ENCODE measurements at regions not wholly inside any gene's neighbourhood (a gene's known extent, or its start where the extent isn't known, plus 50 kb on each side); places are given as distances from the start of the nearest gene placed in this dataset.
A peak's percentile ranks its signal among the peaks of the same experiment; 100 is the strongest.

DNA sequence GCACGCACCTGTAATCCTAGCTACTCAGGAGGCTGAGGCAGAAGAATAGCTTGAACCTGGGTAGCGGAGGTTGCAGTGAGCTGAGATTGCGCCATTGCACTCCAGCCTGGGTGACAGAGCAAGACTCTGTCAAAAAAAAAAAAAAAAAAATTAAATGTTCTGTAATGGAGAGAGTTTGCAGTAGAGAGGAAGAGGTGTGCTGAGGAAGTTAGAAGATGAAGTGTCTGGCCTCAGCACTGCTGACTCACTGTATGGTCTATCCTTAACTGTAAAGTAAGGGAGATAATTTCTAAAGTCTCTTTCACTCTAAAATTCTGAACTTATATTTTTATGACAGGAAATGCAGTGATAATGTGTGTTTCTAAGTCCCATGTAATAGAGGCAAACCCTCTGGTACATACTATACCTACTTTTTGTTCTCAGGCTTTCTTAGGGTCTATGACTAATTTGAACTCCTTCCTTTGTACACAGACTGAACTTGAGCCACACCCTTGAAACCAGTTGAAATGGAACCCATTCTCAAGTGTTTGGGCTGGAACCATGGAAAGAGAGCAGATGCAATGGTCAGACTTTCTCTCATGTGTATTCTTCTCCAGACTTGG is 278.1 kb upstream of the FAR2 start:
- TF ChIP-seq, protein P1, sequence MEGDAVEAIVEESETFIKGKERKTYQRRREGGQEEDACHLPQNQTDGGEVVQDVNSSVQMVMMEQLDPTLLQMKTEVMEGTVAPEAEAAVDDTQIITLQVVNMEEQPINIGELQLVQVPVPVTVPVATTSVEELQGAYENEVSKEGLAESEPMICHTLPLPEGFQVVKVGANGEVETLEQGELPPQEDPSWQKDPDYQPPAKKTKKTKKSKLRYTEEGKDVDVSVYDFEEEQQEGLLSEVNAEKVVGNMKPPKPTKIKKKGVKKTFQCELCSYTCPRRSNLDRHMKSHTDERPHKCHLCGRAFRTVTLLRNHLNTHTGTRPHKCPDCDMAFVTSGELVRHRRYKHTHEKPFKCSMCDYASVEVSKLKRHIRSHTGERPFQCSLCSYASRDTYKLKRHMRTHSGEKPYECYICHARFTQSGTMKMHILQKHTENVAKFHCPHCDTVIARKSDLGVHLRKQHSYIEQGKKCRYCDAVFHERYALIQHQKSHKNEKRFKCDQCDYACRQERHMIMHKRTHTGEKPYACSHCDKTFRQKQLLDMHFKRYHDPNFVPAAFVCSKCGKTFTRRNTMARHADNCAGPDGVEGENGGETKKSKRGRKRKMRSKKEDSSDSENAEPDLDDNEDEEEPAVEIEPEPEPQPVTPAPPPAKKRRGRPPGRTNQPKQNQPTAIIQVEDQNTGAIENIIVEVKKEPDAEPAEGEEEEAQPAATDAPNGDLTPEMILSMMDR (optimal IDR thresholded peaks at IDR 0.05 in 1 of 3, IDR thresholded peaks at IDR 0.05 in 1 of 3, conservative IDR thresholded peaks at IDR 0.05 in 1 of 3; ENCODE audit: extremely low read depth in 1 of 3, insufficient read depth in 2 of 3, low read length in 3 of 3): no peak
- no peak for TF ChIP-seq EZH2 (IDR thresholded peaks at IDR 0.05; ENCODE audit: low read length)
- no peaks in the 10 kb centered on the region for H3K9me3 ChIP-seq (ENCODE audit: control insufficient read depth, low read depth, low read length)
- H3K27me3 ChIP-seq (ENCODE audit: control insufficient read depth, extremely low read depth, insufficient read depth, low read length): no peaks in the 10 kb centered on the region
- H3K27ac ChIP-seq (ENCODE audit: control insufficient read depth, insufficient read depth, low read length): peak overlapping the region; percentile 1
- peak overlapping the region; percentile 12 for H3K4me2 ChIP-seq (ENCODE audit: control insufficient read depth, extremely low read depth, insufficient read depth, low read depth, low read length)
- H2AFZ ChIP-seq (ENCODE audit: control insufficient read depth, low read length): no peak overlapping the region
- H3K9ac ChIP-seq (ENCODE audit: control insufficient read depth, extremely low read depth, insufficient read depth, low read length): no peak overlapping the region
- no peaks in the 10 kb centered on the region for H3K9me1 ChIP-seq (ENCODE audit: control insufficient read depth, extremely low read depth, insufficient read depth, low read length)
- H3K79me2 ChIP-seq (ENCODE audit: control insufficient read depth, insufficient read depth, low read length): no peaks in the 10 kb centered on the region
- H3K4me1 ChIP-seq (ENCODE audit: control insufficient read depth, extremely low read depth, insufficient read depth, low read length): peaks cover 30% of the 10 kb centered on the region
- DNase-seq (ENCODE audit: low read depth, low spot score): no peak
- H3K36me3 ChIP-seq (ENCODE audit: control insufficient read depth in 2 of 2, extremely low read depth in 1 of 2, insufficient read depth in 2 of 2, low read length in 2 of 2): no peaks in the 10 kb centered on the region
- no peak overlapping the region for H3K4me3 ChIP-seq (ENCODE audit: control insufficient read depth in 2 of 3, extremely low read depth in 1 of 3, insufficient read depth in 2 of 3, low read depth in 1 of 3, low read length in 3 of 3)
- dilution Hi-C loops (cut with MboI; ENCODE audit: extremely low pct_ligation_motif_present, low sequenced_read_pairs): no loop called here
- H4K20me1 ChIP-seq (ENCODE audit: control insufficient read depth, extremely low read depth, insufficient read depth, low read length): no peaks in the 10 kb centered on the region
- FAIRE-seq: peak; percentile 63

DNA sequence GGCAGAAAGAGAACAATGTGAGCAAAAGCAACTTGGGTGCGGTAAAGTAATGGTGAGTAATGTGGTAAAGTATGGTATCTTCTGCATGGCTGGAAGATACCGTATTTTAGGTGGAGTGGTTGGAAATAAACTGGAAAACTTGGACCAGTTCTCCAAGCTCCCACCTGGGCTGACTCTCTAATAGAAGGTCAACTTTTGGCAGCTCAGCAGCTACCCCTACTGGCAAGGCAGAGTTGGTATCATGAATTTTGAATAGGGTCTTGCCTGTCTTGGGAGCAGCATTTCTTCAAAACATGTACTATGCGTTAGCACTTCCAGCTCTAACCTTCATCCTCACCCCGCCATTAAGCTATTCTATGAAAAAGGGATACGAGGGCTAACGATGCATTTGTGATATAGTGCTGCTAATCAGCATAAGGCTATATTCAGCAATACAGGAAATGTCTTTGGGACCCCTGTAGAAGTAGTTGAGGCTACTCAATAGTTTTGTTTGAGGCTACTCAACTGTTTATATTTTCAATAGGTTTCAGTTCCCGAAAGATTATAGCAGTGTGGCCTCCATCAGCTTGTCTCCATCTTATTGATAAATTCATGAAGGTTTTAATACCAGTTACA is 276.3 kb upstream of the FAR2 start:
- Histone ChIP-seq H3K27ac (ENCODE audit: control insufficient read depth, insufficient read depth, low read length) (no peak overlapping the region), H3K79me2 (ENCODE audit: control insufficient read depth, insufficient read depth, low read length) (no peaks in the 10 kb centered on the region), H2AFZ (ENCODE audit: control insufficient read depth, low read length) (no peak overlapping the region), H3K9ac (ENCODE audit: control insufficient read depth, extremely low read depth, insufficient read depth, low read length) (no peak overlapping the region), H4K20me1 (ENCODE audit: control insufficient read depth, extremely low read depth, insufficient read depth, low read length) (no peaks in the 10 kb centered on the region), H3K9me1 (ENCODE audit: control insufficient read depth, extremely low read depth, insufficient read depth, low read length) (no peaks in the 10 kb centered on the region), H3K36me3 (ENCODE audit: control insufficient read depth in 2 of 2, extremely low read depth in 1 of 2, insufficient read depth in 2 of 2, low read length in 2 of 2) (no peaks in the 10 kb centered on the region), H3K9me3 (ENCODE audit: control insufficient read depth, low read depth, low read length) (no peaks in the 10 kb centered on the region), H3K4me2 (ENCODE audit: control insufficient read depth, extremely low read depth, insufficient read depth, low read depth, low read length) (no peak overlapping the region), H3K4me1 (ENCODE audit: control insufficient read depth, extremely low read depth, insufficient read depth, low read length) (peaks cover 36% of the 10 kb centered on the region), H3K27me3 (ENCODE audit: control insufficient read depth, extremely low read depth, insufficient read depth, low read length) (no peaks in the 10 kb centered on the region), H3K4me3 (ENCODE audit: control insufficient read depth in 2 of 3, extremely low read depth in 1 of 3, insufficient read depth in 2 of 3, low read depth in 1 of 3, low read length in 3 of 3) (no peak overlapping the region)
- dilution Hi-C loops (cut with MboI; ENCODE audit: extremely low pct_ligation_motif_present, low sequenced_read_pairs): no loop called here
- TF ChIP-seq EZH2 (IDR thresholded peaks at IDR 0.05; ENCODE audit: low read length): no peak
- TF ChIP-seq, protein P1 (optimal IDR thresholded peaks at IDR 0.05 in 1 of 3, IDR thresholded peaks at IDR 0.05 in 1 of 3, conservative IDR thresholded peaks at IDR 0.05 in 1 of 3; ENCODE audit: extremely low read depth in 1 of 3, insufficient read depth in 2 of 3, low read length in 3 of 3): peak; percentile 75 to 82 (median 80)
- FAIRE-seq (peak; percentile 88), DNase-seq (ENCODE audit: low read depth, low spot score) (peak; percentile 40)

Measured in keratinocyte (primary cell).